ENCODE measurements at regions not wholly inside any gene's neighbourhood (a gene's known extent, or its start where the extent isn't known, plus 50 kb on each side); places are given as distances from the start of the nearest gene placed in this dataset.
"Not testable (repeated sequence)": the region's sequence is repeated elsewhere in the genome, so short reads cannot be mapped to it uniquely, and the experiment has no call there.

GRCh38 chr2:87095804-87096203, 74.2 kb upstream of the PLGLB1 start:
- H3K27ac ChIP-seq (ENCODE audit: extremely low read length, insufficient read depth, low read length); H3K9ac ChIP-seq (ENCODE audit: insufficient read depth, low read depth, low read length); H3K9me3 ChIP-seq (ENCODE audit: low read length); BruUV-seq (replicated peaks); H4K20me1 ChIP-seq (ENCODE audit: insufficient read depth, low read length); ATAC-seq; H2AFZ ChIP-seq (ENCODE audit: low read length); CTCF ChIA-PET (ENCODE audit: low intra/inter-chr PET ratio, low total read pairs); H3K36me3 ChIP-seq (replicated peaks in 1 of 2; ENCODE audit: control insufficient read depth in 1 of 2, insufficient read depth in 2 of 2, low read length in 2 of 2); in situ Hi-C loops (cut with HindIII; ENCODE audit: extremely low pct_ligation_motif_present, low pct_unique_long_range_greater_than_20kb); H3K79me2 ChIP-seq (ENCODE audit: insufficient read depth, low read length); intact Hi-C loops (cut with micrococcal nuclease; ENCODE audit: unreplicated experiment); H3K4me1 ChIP-seq (ENCODE audit: insufficient read depth, low read length); POLR2A ChIA-PET; FAIRE-seq; H3K4me2 ChIP-seq (ENCODE audit: low read depth, low read length); DNase-seq (ENCODE audit: low spot score); H3K27me3 ChIP-seq (ENCODE audit: control insufficient read depth in 1 of 2, insufficient read depth in 2 of 2, low read length in 2 of 2); H3K4me3 ChIP-seq (replicated peaks in 1 of 3; ENCODE audit: insufficient read depth in 1 of 3, low read depth in 2 of 3, low read length in 3 of 3): not testable (repeated sequence)

- DNase-seq (ENCODE audit: low spot score) = not testable (repeated sequence)
Observed at GRCh38 chr2:87128761-87129553, 107.3 kb upstream of the PLGLB1 start.

GRCh38 chr2:87132577-87132976, 110.9 kb upstream of the PLGLB1 start:
- ATAC-seq; H3K9ac ChIP-seq (ENCODE audit: insufficient read depth, low read depth, low read length); H3K4me3 ChIP-seq (replicated peaks in 1 of 3; ENCODE audit: insufficient read depth in 1 of 3, low read depth in 2 of 3, low read length in 3 of 3); H3K4me2 ChIP-seq (ENCODE audit: low read depth, low read length); DNase-seq (ENCODE audit: low spot score); H3K27me3 ChIP-seq (ENCODE audit: control insufficient read depth in 1 of 2, insufficient read depth in 2 of 2, low read length in 2 of 2); CTCF ChIA-PET (ENCODE audit: low intra/inter-chr PET ratio, low total read pairs); H4K20me1 ChIP-seq (ENCODE audit: insufficient read depth, low read length); H3K79me2 ChIP-seq (ENCODE audit: insufficient read depth, low read length); BruUV-seq (replicated peaks); H3K9me3 ChIP-seq (ENCODE audit: low read length); in situ Hi-C loops (cut with HindIII; ENCODE audit: extremely low pct_ligation_motif_present, low pct_unique_long_range_greater_than_20kb); H2AFZ ChIP-seq (ENCODE audit: low read length); H3K27ac ChIP-seq (ENCODE audit: extremely low read length, insufficient read depth, low read length); POLR2A ChIA-PET; H3K4me1 ChIP-seq (ENCODE audit: insufficient read depth, low read length); intact Hi-C loops (cut with micrococcal nuclease; ENCODE audit: unreplicated experiment); H3K36me3 ChIP-seq (replicated peaks in 1 of 2; ENCODE audit: control insufficient read depth in 1 of 2, insufficient read depth in 2 of 2, low read length in 2 of 2); FAIRE-seq: not testable (repeated sequence)
- WGBS (ENCODE audit: low lambda C conversion rate) = 9% methylated on average over 2 of the region's 2 CpGs

More at GRCh38 chr2:87128761-87129553, 107.3 kb upstream of the PLGLB1 start:
- H3K79me2 ChIP-seq (ENCODE audit: insufficient read depth, low read length); H3K4me3 ChIP-seq (replicated peaks in 1 of 3; ENCODE audit: insufficient read depth in 1 of 3, low read depth in 2 of 3, low read length in 3 of 3); BruUV-seq (replicated peaks); ATAC-seq; intact Hi-C loops (cut with micrococcal nuclease; ENCODE audit: unreplicated experiment); H3K27me3 ChIP-seq (ENCODE audit: control insufficient read depth in 1 of 2, insufficient read depth in 2 of 2, low read length in 2 of 2); H3K9me3 ChIP-seq (ENCODE audit: low read length); CTCF ChIA-PET (ENCODE audit: low intra/inter-chr PET ratio, low total read pairs); H3K9ac ChIP-seq (ENCODE audit: insufficient read depth, low read depth, low read length); H3K27ac ChIP-seq (ENCODE audit: extremely low read length, insufficient read depth, low read length); H3K4me1 ChIP-seq (ENCODE audit: insufficient read depth, low read length); in situ Hi-C loops (cut with HindIII; ENCODE audit: extremely low pct_ligation_motif_present, low pct_unique_long_range_greater_than_20kb); H2AFZ ChIP-seq (ENCODE audit: low read length); FAIRE-seq; POLR2A ChIA-PET; H3K36me3 ChIP-seq (replicated peaks in 1 of 2; ENCODE audit: control insufficient read depth in 1 of 2, insufficient read depth in 2 of 2, low read length in 2 of 2); H3K4me2 ChIP-seq (ENCODE audit: low read depth, low read length); H4K20me1 ChIP-seq (ENCODE audit: insufficient read depth, low read length): not testable (repeated sequence)
- WGBS (ENCODE audit: low lambda C conversion rate) = 4% methylated on average over 4 of the region's 5 CpGs

- CTCF ChIA-PET (ENCODE audit: low intra/inter-chr PET ratio, low total read pairs); H3K27ac ChIP-seq (ENCODE audit: extremely low read length, insufficient read depth, low read length); DNase-seq (ENCODE audit: low spot score); H3K9ac ChIP-seq (ENCODE audit: insufficient read depth, low read depth, low read length); H3K79me2 ChIP-seq (ENCODE audit: insufficient read depth, low read length); H3K4me3 ChIP-seq (replicated peaks in 1 of 3; ENCODE audit: insufficient read depth in 1 of 3, low read depth in 2 of 3, low read length in 3 of 3); H2AFZ ChIP-seq (ENCODE audit: low read length); POLR2A ChIA-PET; H3K4me1 ChIP-seq (ENCODE audit: insufficient read depth, low read length); intact Hi-C loops (cut with micrococcal nuclease; ENCODE audit: unreplicated experiment); FAIRE-seq; H3K9me3 ChIP-seq (ENCODE audit: low read length); H3K4me2 ChIP-seq (ENCODE audit: low read depth, low read length); H3K36me3 ChIP-seq (replicated peaks in 1 of 2; ENCODE audit: control insufficient read depth in 1 of 2, insufficient read depth in 2 of 2, low read length in 2 of 2); in situ Hi-C loops (cut with HindIII; ENCODE audit: extremely low pct_ligation_motif_present, low pct_unique_long_range_greater_than_20kb); BruUV-seq (replicated peaks); H4K20me1 ChIP-seq (ENCODE audit: insufficient read depth, low read length); H3K27me3 ChIP-seq (ENCODE audit: control insufficient read depth in 1 of 2, insufficient read depth in 2 of 2, low read length in 2 of 2): not testable (repeated sequence)
- peak; percentile 91 for ATAC-seq
- WGBS (ENCODE audit: low lambda C conversion rate) = no CpG with 5 or more reads among the region's 7 CpGs
Observed at GRCh38 chr2:87151835-87152493, 130.3 kb upstream of the PLGLB1 start.
